ENCODE measurements at regions not wholly inside any gene's neighbourhood (a gene's known extent, or its start where the extent isn't known, plus 50 kb on each side); places are given as distances from the start of the nearest gene placed in this dataset.

DNA sequence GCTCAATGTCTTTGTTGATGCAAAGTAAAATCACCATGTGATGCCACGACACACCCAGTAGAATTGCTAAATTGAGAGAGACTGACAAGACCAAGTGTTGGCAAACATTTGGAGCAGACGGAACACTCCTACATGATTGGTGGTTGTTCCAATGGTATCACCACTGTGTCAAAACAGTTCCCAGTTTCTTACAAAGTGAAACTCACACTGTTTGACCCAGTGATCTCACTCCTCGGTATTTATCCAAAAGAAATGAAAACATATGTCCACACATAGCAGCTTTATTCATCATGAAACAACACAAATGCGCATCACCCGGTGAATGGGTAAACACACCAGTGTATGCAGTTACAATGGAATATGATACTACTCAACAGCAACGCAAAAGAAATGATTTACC, 74.0 kb upstream of the SULF2 start:
- no peak overlapping the region for H3K9ac ChIP-seq (ENCODE audit: low read length in 3 of 3)
- H3K27me3 ChIP-seq (ENCODE audit: control insufficient read depth, insufficient read depth, low read length), result no peaks in the 10 kb centered on the region
- peaks cover 0 to 6% (median 0%) of the 10 kb centered on the region in 3 donors for H3K4me1 ChIP-seq (ENCODE audit: control insufficient read depth in 2 of 3, insufficient read depth in 2 of 3, low read depth in 1 of 3, low read length in 3 of 3)
- H3K36me3 ChIP-seq (ENCODE audit: control insufficient read depth in 2 of 3, insufficient read depth in 3 of 3, low read length in 3 of 3), result no peaks in the 10 kb centered on the region
- TF ChIP-seq, protein P1, sequence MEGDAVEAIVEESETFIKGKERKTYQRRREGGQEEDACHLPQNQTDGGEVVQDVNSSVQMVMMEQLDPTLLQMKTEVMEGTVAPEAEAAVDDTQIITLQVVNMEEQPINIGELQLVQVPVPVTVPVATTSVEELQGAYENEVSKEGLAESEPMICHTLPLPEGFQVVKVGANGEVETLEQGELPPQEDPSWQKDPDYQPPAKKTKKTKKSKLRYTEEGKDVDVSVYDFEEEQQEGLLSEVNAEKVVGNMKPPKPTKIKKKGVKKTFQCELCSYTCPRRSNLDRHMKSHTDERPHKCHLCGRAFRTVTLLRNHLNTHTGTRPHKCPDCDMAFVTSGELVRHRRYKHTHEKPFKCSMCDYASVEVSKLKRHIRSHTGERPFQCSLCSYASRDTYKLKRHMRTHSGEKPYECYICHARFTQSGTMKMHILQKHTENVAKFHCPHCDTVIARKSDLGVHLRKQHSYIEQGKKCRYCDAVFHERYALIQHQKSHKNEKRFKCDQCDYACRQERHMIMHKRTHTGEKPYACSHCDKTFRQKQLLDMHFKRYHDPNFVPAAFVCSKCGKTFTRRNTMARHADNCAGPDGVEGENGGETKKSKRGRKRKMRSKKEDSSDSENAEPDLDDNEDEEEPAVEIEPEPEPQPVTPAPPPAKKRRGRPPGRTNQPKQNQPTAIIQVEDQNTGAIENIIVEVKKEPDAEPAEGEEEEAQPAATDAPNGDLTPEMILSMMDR (IDR thresholded peaks at IDR 0.05; ENCODE audit: borderline replicate concordance, extremely low read depth, insufficient read depth), result no peak
- peaks cover 0 to 2% (median 0%) of the 10 kb centered on the region in 3 donors for H3K9me3 ChIP-seq (ENCODE audit: control insufficient read depth in 2 of 3, insufficient read depth in 1 of 3, low read length in 3 of 3)
- FAIRE-seq (no peak), DNase-seq (no peak)
- intact Hi-C loops (cut with DNase I), result no loop called here
- H3K27ac ChIP-seq (ENCODE audit: low read depth in 2 of 2, low read length in 2 of 2), result no peak overlapping the region
- H3K4me3 ChIP-seq (ENCODE audit: low read length in 3 of 3), result no peak overlapping the region

DNA sequence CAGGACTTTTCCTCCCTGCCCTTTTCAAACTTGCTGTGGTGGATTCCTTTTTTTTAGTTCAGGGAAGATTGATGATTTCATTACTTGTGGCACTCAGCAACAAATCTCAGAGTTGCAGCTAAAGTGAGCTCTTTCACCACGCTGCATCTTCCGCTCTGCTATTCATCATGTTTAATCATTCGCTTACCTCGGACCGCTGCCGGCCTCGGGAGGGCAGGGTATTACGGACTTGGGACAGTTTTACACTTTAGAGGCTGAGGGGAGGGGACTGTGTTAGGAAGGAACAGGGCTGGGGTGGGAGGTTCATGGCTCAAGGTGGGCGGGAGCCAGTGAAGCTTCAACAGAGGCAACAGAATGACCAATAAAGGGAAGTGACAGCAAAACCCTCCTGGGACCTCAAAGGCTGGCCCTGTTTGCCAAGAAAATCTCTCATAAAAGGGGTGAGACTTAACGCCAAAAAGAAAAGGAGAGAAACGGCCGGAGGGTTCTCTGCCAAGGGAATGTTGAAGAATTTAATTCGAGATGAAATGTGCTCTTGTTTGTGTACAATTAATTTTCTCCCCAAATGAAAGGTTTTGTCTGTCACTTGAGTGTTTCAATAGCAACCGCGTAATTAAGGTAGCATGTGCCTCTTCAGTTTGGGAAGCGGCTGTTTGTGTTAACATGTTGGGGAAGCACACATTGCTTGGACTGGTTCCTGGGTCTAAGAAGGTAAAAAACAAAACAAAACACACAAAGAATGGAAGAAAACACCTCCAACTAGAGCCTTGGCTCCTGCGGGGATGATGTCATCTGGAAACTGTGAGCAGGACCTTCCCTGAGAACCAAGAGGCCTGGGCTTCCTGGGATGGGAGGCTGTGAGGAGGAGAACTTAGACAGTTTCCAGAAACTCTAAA, 72.5 kb upstream of the SULF2 start:
- H3K9me3 ChIP-seq (ENCODE audit: control insufficient read depth in 2 of 3, insufficient read depth in 1 of 3, low read length in 3 of 3), result peaks cover 0 to 2% (median 0%) of the 10 kb centered on the region in 3 donors
- no peaks in the 10 kb centered on the region for H3K27me3 ChIP-seq (ENCODE audit: control insufficient read depth, insufficient read depth, low read length)
- TF ChIP-seq, protein P1 (IDR thresholded peaks at IDR 0.05; ENCODE audit: borderline replicate concordance, extremely low read depth, insufficient read depth), result no peak
- no peak overlapping the region for H3K4me3 ChIP-seq (ENCODE audit: low read length in 3 of 3)
- peak overlapping the region in 1 of 3 donors; percentile 8 for H3K9ac ChIP-seq (ENCODE audit: low read length in 3 of 3)
- peak overlapping the region; percentile 32 to 54 for H3K27ac ChIP-seq (ENCODE audit: low read depth in 2 of 2, low read length in 2 of 2)
- no peaks in the 10 kb centered on the region for H3K36me3 ChIP-seq (ENCODE audit: control insufficient read depth in 2 of 3, insufficient read depth in 3 of 3, low read length in 3 of 3)
- peaks cover 0 to 6% (median 0%) of the 10 kb centered on the region in 3 donors for H3K4me1 ChIP-seq (ENCODE audit: control insufficient read depth in 2 of 3, insufficient read depth in 2 of 3, low read depth in 1 of 3, low read length in 3 of 3)
- DNase-seq (peak in 4 of 5 donors; percentile 84 to 94 (median 90)), FAIRE-seq (no peak)
- intact Hi-C loops (cut with DNase I), result no loop called here

DNA sequence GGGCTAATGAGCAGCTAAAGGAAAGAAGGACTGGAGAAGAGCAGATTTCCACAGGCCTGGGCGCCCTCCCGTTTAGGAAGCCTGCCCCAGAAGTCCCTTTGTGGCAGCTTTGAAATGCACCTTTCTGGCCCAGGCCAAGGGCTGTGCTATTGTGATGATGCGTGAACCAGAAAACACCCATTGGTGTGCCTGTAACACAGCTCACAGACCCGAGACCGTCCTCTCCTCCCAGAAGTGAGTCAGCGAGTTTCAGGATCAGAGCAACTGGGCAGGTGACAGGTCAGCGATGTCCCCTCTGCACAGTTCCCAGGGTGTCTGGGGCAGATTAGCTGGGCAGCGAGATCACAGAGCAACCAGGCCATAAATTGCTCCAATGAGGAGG, 71.9 kb upstream of the SULF2 start:
- DNase-seq, result peak in 1 of 5 donors; percentile 65

More for the DNA sequence above, 71.9 kb upstream of the SULF2 start:
- Histone ChIP-seq H3K27me3 (ENCODE audit: control insufficient read depth, insufficient read depth, low read length) (no peaks in the 10 kb centered on the region), H3K9me3 (ENCODE audit: control insufficient read depth in 2 of 3, insufficient read depth in 1 of 3, low read length in 3 of 3) (peaks cover 0 to 2% (median 0%) of the 10 kb centered on the region in 3 donors), H3K36me3 (ENCODE audit: control insufficient read depth in 2 of 3, insufficient read depth in 3 of 3, low read length in 3 of 3) (no peaks in the 10 kb centered on the region), H3K27ac (ENCODE audit: low read depth in 2 of 2, low read length in 2 of 2) (peak overlapping the region; percentile 32 to 45), H3K9ac (ENCODE audit: low read length in 3 of 3) (peak overlapping the region in 1 of 3 donors; percentile 8), H3K4me1 (ENCODE audit: control insufficient read depth in 2 of 3, insufficient read depth in 2 of 3, low read depth in 1 of 3, low read length in 3 of 3) (peaks cover 0 to 6% (median 0%) of the 10 kb centered on the region in 3 donors), H3K4me3 (ENCODE audit: low read length in 3 of 3) (no peak overlapping the region)
- no peak for FAIRE-seq
- intact Hi-C loops (cut with DNase I), result no loop called here
- TF ChIP-seq, protein P1 (IDR thresholded peaks at IDR 0.05; ENCODE audit: borderline replicate concordance, extremely low read depth, insufficient read depth), result no peak
